GM21825 (cell line): ENCODE measurements at regions not wholly inside any gene's neighbourhood (a gene's known extent, or its start where the extent isn't known, plus 50 kb on each side); places are given as distances from the start of the nearest gene placed in this dataset.
"Not testable (repeated sequence)": the region's sequence is repeated elsewhere in the genome, so short reads cannot be mapped to it uniquely, and the experiment has no call there.

ENCODE experiments used
- ATAC-seq: cut with Tn5 transposase; IDR thresholded peaks from one replicate; pipeline ENCODE4 v1.9.1; 2021; ENCODE audit warnings: mild to moderate bottlenecking, moderate library complexity; ENCODE audit not compliant: unreplicated experiment

- no peak for ATAC-seq
Observed at GRCh38 chr7:12827219-12827821, 139.9 kb downstream of the ARL4A start.

DNA sequence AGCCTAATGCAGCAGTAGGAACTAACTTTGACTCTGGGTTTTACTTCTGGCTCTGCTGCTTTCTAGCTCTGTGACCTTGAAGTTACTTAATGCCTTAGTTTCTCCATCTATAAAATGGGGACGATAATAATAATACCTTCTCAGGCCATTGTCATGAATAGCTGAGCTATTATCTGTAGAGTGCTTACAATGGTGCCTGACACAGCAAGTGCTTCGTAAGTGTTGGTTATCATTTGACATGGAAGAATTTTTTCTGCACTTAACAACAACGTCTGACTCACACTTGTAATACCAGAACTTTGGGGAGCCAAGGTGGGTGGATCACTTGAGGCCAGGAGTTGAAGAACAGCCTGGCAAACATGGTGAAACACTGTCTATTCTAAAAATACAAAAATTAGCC lies 140.5 kb downstream of the ARL4A start:
- no peak for ATAC-seq

DNA sequence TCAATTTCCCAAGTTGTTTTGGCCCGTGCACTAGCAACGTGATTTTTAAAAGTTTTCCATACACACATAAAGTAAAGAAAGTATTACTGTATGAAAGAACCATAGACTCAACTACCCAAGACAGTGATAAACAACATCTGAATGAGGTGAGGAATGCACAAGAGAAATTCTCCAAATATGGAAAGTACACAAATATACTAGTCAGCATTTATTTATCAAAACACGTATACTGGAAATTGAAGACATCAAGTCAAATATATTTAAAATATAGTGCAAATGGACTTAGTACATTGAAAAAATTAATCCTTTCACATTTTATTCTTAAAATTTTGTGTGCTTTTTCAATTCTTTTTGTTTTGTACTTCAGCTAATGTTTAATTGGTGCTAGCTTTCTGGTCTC lies 143.6 kb downstream of the ARL4A start:
- ATAC-seq, result no peak

GRCh38 chr7:12833829-12834228 lies 146.4 kb downstream of the ARL4A start:
- no peak for ATAC-seq

GRCh38 chr7:12834782-12835181 lies 147.3 kb downstream of the ARL4A start:
- ATAC-seq, result no peak

- ATAC-seq, result no peak
Observed at GRCh38 chr7:12839508-12840153, 152.2 kb downstream of the ARL4A start.

- ATAC-seq, result not testable (repeated sequence)
Observed at GRCh38 chr7:12844732-12845131, 157.3 kb downstream of the ARL4A start.

DNA sequence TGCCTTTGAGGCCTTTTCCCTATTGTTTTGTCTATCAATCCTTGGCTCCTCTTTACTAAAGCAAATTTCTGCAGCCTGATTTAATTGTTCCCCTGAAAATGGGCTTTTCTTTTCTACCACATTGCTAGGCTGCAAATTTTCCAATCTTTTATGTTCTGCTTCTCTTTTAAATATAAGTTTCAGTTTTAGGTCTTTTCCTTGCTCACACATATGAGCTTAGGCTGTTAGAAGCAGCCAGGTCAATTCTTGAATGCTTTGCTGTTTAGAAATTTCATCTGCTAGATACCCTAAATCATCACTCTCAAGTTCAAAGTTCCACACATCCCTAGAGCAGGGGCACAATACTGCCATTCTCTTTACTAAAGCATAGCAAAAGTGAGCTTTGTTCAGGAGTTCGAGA lies 159.6 kb downstream of the ARL4A start:
- ATAC-seq, result no peak

GRCh38 chr7:12851142-12851541 lies 163.7 kb downstream of the ARL4A start:
- ATAC-seq, result no peak

DNA sequence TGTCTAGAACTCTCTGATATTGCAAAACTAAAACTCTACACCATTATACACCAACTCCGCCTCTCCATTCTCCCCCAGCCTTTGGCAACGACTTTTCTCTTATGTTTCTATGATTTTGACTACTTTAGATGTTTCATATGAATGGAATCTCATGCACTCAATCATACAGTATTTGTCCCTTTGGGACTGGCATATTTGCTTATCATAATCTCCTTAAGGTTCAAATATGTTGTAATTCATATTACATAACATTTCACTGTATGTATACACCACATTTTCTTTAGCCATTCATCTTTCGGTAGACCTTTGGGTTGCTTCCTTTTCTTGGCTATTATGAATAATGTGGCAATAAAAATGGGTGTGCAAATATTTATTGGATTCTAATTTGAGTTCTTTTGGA lies 164.4 kb downstream of the ARL4A start:
- ATAC-seq, result no peak

DNA sequence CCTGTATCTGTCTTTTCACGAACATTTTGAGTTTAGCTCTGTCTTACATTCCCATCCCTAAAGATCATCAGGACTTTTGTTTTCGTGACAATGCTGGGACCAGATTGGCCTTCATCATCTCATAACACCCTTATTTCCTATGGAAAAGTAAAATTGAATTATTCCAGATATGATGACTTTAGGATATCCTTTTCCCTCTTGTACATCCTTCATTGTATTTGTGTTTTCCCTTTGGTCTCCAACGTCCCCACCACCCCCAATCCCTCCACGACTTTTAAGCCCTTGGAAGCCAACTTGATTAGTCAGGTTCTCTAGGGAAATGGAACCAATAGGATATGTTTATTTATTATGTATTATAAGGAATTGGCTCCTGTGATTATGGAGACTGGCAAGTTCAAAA lies 167.6 kb downstream of the ARL4A start:
- ATAC-seq, result no peak

DNA sequence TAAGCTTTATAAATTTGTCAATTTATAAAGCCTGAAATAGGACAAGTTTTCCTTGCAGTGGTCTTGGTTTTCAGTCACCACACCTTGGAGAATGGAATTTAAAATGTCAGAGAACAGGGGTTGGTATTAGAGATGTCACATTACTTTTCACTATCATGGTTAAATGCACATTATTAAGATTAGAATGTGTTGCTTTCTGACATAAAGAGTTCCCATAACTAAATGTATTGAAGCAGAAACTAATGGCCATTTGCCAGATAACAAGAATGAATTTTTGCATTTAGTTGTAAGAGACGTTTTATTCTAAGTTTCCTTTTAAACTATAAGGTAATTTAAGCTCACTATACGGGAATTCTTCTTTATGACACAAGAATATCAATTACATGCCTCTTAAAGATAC lies 172.3 kb downstream of the ARL4A start:
- ATAC-seq, result no peak

DNA sequence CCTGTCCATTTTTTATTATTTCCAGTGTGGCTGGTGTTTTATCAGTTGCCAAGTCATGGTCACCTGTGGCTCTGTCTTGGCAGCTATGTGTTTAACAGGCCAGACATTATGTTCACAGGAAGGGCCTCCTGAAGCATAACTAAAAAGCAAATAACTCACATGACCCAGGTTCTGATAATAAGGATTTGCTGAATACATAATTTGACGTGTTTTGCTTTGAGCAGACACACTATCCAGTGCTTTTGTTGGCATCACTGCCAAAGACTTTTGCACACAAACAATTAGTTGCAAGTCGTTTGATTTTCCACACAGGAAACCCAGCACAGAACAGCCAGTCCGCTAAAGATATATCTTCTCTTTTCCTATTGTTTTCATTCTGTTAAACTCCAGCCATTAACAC lies 173.6 kb downstream of the ARL4A start:
- no peak for ATAC-seq

DNA sequence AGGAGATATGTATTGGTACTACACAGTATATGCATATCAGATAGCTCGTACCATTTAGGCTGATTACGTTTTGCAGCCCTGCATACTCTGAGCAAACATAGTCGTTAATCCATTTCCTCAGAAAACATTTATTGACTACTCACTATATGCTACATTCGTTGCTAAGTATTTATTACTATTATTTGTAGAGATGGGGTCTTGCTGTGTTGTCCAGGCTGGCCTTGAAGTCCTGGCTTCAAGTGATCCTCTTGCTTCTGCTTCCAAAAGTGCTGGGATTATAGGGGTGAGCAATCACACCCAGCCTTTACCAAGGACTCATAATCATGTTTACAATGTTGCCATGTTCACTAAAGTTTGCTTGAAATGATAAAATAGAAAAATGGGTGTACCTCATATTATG lies 174.7 kb downstream of the ARL4A start:
- ATAC-seq, result no peak

DNA sequence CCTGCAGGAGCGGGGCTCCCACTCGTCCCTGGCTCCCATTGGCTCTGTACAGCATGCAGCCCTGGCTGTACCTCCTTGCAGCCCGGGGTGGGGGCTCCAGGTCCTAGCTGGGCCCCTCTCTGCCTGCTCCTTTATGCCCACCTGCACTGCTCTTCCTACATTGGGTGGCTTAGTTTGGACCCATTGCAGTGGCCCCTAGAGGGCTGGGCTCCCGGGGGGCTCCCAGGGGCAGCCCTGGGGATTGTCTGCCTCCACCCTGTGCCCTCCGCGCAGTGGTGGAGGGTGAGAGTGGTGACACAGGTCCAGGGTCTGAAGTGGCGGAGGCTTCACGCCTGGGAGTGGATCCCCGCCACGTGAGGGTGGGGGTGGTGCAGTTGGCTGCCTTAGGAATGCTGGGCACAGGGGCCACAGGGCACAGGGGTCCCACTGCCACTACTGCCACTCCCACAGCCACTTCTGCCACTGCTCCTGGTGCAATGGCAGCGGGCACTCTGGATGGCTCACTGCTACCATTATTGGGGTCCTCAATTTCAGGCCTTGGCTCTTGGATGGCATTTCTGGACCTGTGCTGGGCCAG lies 177.1 kb downstream of the ARL4A start:
- ATAC-seq, result no peak

GRCh38 chr7:12865593-12865992 lies 178.2 kb downstream of the ARL4A start:
- no peak for ATAC-seq

DNA sequence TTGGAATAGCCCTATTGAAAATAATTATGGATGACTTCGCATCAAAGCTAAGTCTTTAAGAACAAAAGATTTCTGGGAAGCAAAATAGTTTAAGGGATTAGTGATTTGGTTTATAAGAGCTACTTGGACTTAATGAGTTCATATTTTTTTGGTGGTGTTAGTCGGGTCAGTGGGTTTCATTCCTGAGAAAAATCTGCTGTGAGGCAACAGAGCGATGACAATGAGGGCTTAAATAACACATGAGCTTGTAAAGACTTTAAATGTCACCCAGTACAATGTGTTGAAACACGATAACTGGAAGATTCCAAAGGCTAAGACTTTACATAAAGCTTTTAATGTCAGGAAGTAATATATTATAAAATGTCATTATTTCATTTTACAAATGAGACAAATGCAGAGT lies 178.8 kb downstream of the ARL4A start:
- no peak for ATAC-seq

DNA sequence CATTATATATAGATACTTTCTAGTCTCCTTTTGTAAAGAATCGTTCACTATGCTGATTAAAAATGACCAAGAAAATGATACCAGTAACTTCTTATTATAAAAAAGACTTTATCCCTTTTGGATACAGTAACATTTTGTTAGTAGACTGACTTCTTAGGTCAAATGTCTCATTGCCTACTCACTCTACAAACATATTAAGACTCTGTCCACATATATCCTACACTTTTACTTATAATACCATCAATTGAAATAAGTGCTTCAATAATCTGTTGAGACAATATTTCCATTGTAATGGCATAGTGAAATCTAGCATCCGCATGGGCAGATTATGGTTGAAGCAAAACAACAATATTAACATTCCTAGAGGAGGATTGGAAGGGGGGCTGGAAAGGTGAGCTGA lies 180.6 kb downstream of the ARL4A start:
- ATAC-seq, result no peak

- no peak for ATAC-seq
Observed at GRCh38 chr7:12870219-12870618, 182.8 kb downstream of the ARL4A start.

- no peak for ATAC-seq
Observed at GRCh38 chr7:12872487-12872886, 185.1 kb downstream of the ARL4A start.

DNA sequence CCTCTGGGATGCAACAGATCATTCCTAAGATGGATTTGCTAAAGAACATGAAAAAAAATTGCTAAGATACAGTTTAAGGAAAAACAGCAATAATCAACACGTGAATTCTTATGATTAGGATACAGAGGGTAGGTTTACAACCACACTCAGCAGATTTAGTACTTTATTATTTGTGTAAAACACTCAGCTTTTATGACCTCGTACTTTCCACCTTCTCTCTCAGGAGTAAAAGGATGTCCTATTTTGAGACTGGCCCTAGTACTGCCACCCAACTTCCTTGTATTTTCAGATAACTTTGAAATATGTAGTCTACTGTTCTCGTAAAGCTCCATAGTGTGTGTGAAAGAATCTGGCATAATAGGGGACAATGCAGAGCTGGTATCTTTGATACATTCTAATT lies 186.1 kb downstream of the ARL4A start:
- ATAC-seq, result no peak

DNA sequence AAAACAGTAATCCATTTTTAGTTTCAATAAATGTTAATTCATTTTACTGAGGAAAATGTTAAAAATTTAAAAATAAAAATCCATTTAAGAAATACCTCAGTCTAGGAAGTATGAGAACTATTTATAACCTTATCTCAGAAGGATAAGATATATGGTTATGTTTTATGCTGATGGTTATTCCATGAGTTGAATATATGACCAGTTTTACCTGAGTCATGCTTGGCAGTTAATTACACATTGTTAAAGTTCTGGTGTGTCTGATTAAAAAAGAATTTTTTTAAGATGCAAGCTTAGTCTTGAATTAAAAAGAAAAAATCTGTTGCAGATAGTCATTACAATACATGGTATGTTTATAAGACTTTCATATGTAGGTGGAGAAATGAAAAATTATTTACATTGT lies 191.7 kb downstream of the ARL4A start:
- ATAC-seq, result no peak

DNA sequence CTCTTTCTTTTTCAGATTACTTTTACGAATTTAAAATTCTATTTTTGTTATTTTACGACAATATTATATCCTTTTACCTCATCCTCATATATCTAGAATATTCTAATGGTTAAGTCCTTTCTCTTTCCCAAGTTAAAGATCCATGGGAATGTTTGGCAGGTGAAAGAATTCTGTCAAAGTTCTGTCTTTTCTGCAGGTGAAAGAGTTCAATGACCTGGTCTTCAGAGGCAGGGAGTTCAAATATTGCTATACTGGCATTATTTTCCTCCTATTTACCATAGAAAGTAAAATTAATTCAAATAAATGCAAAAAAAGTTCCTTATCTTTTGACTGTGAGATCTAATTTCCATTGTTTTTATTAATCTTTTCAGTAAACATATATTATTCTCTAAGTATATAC lies 194.3 kb downstream of the ARL4A start:
- no peak for ATAC-seq
